PFSK-1 (cell line): ENCODE measurements at regions not wholly inside any gene's neighbourhood (a gene's known extent, or its start where the extent isn't known, plus 50 kb on each side); places are given as distances from the start of the nearest gene placed in this dataset.

Experiments
- FOXP2 ChIP-seq: optimal IDR thresholded peaks from 2 replicates; pipeline ENCODE3; 2011; ENCODE audit warnings: borderline replicate concordance, control low read depth, inconsistent platforms; ENCODE audit not compliant: insufficient read depth; ENCODE audit errors: extremely low read length, extremely low read depth
- POLR2AphosphoS5 ChIP-seq: IDR thresholded peaks from 2 replicates; pipeline ENCODE4 v1.6.1; 2012; ENCODE audit warnings: low read depth, mild to moderate bottlenecking, control low read depth, low read length, moderate library complexity
- SIN3A ChIP-seq: IDR thresholded peaks from 2 replicates; pipeline ENCODE4 v1.6.1; 2012; ENCODE audit warnings: mild to moderate bottlenecking, low read length, moderate library complexity, borderline replicate concordance; ENCODE audit not compliant: insufficient read depth
- TAF1 ChIP-seq: IDR thresholded peaks from 2 replicates; pipeline ENCODE4 v1.6.1; 2012; ENCODE audit warnings: low read length, control low read depth, borderline replicate concordance; ENCODE audit not compliant: insufficient read depth
- TF ChIP-seq, protein P1 (sequence below), 2 experiments: IDR thresholded peaks; 2 replicates each; pipeline versions ENCODE4 v1.6.1 to v1.8.0; 2011 to 2012; ENCODE audit warnings: low read depth in 2 of 2, low read length in 2 of 2, control low read depth in 1 of 2, inconsistent platforms in 1 of 2, mild to moderate bottlenecking in 1 of 2, moderate library complexity in 1 of 2; ENCODE audit not compliant: insufficient read depth in 1 of 2

DNA sequence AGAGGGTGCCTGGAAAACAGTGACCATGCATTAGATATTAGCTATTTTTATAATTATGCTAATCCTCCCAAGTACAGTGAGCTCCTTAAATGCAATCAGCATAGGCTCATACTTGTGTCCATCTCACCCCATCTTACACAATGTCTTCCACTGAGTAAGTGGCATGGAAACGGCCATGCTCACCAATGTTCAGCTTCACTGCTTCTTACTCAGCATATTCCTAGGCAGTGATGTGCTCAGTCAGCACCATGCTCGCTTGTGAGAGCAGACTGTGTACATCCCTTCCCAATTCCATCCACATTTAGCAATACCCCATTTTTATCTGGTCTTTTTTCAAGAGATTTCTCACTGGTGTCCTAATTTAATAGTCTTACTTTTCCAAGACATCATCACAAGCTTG, 454.8 kb upstream of the SOX9 start:
- TF ChIP-seq TAF1: no peak
- TF ChIP-seq POLR2AphosphoS5: no peak
- no peak for TF ChIP-seq SIN3A
- TF ChIP-seq, protein P1, sequence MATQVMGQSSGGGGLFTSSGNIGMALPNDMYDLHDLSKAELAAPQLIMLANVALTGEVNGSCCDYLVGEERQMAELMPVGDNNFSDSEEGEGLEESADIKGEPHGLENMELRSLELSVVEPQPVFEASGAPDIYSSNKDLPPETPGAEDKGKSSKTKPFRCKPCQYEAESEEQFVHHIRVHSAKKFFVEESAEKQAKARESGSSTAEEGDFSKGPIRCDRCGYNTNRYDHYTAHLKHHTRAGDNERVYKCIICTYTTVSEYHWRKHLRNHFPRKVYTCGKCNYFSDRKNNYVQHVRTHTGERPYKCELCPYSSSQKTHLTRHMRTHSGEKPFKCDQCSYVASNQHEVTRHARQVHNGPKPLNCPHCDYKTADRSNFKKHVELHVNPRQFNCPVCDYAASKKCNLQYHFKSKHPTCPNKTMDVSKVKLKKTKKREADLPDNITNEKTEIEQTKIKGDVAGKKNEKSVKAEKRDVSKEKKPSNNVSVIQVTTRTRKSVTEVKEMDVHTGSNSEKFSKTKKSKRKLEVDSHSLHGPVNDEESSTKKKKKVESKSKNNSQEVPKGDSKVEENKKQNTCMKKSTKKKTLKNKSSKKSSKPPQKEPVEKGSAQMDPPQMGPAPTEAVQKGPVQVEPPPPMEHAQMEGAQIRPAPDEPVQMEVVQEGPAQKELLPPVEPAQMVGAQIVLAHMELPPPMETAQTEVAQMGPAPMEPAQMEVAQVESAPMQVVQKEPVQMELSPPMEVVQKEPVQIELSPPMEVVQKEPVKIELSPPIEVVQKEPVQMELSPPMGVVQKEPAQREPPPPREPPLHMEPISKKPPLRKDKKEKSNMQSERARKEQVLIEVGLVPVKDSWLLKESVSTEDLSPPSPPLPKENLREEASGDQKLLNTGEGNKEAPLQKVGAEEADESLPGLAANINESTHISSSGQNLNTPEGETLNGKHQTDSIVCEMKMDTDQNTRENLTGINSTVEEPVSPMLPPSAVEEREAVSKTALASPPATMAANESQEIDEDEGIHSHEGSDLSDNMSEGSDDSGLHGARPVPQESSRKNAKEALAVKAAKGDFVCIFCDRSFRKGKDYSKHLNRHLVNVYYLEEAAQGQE (IDR thresholded peaks at IDR 0.05; ENCODE audit: insufficient read depth in 1 of 2, low read depth in 2 of 2, low read length in 2 of 2): no peak
- TF ChIP-seq FOXP2: no peak
